Neuronal stem cell (in vitro differentiated cells): ENCODE measurements at regions not wholly inside any gene's neighbourhood (a gene's known extent, or its start where the extent isn't known, plus 50 kb on each side); places are given as distances from the start of the nearest gene placed in this dataset.
A peak's percentile ranks its signal among the peaks of the same experiment; 100 is the strongest.

Experiments
- DNase-seq: peaks from one replicate; pipeline ENCODE4 v3.0.0-alpha.2; 2013; ENCODE audit warnings: low spot score
- H2AFZ ChIP-seq: one replicate; pipeline ENCODE4 v1.6.1; 2013; ENCODE audit warnings: mild to moderate bottlenecking, low read length, inconsistent platforms
- H2AK5ac ChIP-seq: 2 replicates; pipeline ENCODE4 v1.6.1; 2013; ENCODE audit warnings: low read depth, mild to moderate bottlenecking, inconsistent platforms, low read length, moderate library complexity, mixed read lengths
- H2BK120ac ChIP-seq: 2 replicates; pipeline ENCODE4 v1.6.1; 2013; ENCODE audit warnings: low read depth, mild to moderate bottlenecking, inconsistent platforms, low read length, moderate library complexity, mixed read lengths
- H2BK12ac ChIP-seq: one replicate; pipeline ENCODE4 v1.6.1; 2013; ENCODE audit warnings: low read length, inconsistent platforms
- H2BK15ac ChIP-seq: 2 replicates; pipeline ENCODE4 v1.6.1; 2013; ENCODE audit warnings: mild to moderate bottlenecking, low read length, inconsistent platforms, mixed read lengths
- H2BK5ac ChIP-seq: one replicate; pipeline ENCODE4 v1.6.1; 2013; ENCODE audit warnings: inconsistent platforms, mild to moderate bottlenecking, low read length, moderate library complexity
- H3K14ac ChIP-seq: one replicate; pipeline ENCODE4 v1.6.1; 2013; ENCODE audit warnings: low read length, inconsistent platforms
- H3K18ac ChIP-seq: 2 replicates; pipeline ENCODE4 v1.6.1; 2013; ENCODE audit warnings: low read length, inconsistent platforms
- H3K23ac ChIP-seq: 2 replicates; pipeline ENCODE4 v1.6.1; 2013; ENCODE audit warnings: low read depth, mild to moderate bottlenecking, mixed read lengths, low read length, inconsistent platforms; ENCODE audit not compliant: poor library complexity
- H3K27ac ChIP-seq: replicated peaks from 3 replicates; pipeline ENCODE4 v1.5.1; 2013; ENCODE audit warnings: low read length, inconsistent platforms
- H3K27me3 ChIP-seq, 3 experiments: 2 replicates each; pipeline ENCODE4 v1.6.1; 2013; ENCODE audit warnings: low read length in 3 of 3, mild to moderate bottlenecking in 2 of 3, inconsistent platforms in 1 of 3, low read depth in 1 of 3, mixed read lengths in 1 of 3, moderate library complexity in 1 of 3; ENCODE audit not compliant: control insufficient read depth in 3 of 3, insufficient read depth in 3 of 3
- H3K36me3 ChIP-seq, 2 donors: replicated peaks in 1 of 2; 2 replicates each; pipeline ENCODE4 v1.6.1; 2013; ENCODE audit warnings: low read length in 2 of 2; ENCODE audit not compliant: control insufficient read depth in 2 of 2, insufficient read depth in 2 of 2
- H3K4ac ChIP-seq: 2 replicates; pipeline ENCODE4 v1.6.1; 2013; ENCODE audit warnings: inconsistent platforms, mild to moderate bottlenecking, low read length, moderate library complexity
- H3K4me1 ChIP-seq, 2 donors: 1 replicate in 1 of 2; 2 replicates in 1 of 2; pipeline ENCODE4 v1.6.1; 2013; ENCODE audit warnings: low read length in 2 of 2, low read depth in 1 of 2; ENCODE audit not compliant: control insufficient read depth in 2 of 2, insufficient read depth in 1 of 2
- H3K4me2 ChIP-seq: one replicate; pipeline ENCODE4 v1.6.1; 2013; ENCODE audit warnings: mild to moderate bottlenecking, low read length, inconsistent platforms; ENCODE audit not compliant: insufficient read depth, poor library complexity, severe bottlenecking
- H3K4me3 ChIP-seq, 2 donors: 2 replicates each; pipeline ENCODE4 v1.5.1; 2013; ENCODE audit warnings: low read length in 2 of 2, mild to moderate bottlenecking in 2 of 2, inconsistent platforms in 1 of 2, moderate library complexity in 1 of 2
- H3K79me1 ChIP-seq: one replicate; pipeline ENCODE4 v1.6.1; 2013; ENCODE audit warnings: low read depth, mild to moderate bottlenecking, inconsistent platforms, low read length, moderate library complexity
- H3K9ac ChIP-seq: one replicate; pipeline ENCODE4 v1.6.1; 2013; ENCODE audit warnings: mild to moderate bottlenecking, low read depth, low read length, inconsistent platforms; ENCODE audit not compliant: poor library complexity
- H3K9me3 ChIP-seq, 2 donors: replicated peaks in 1 of 2; 2 replicates each; pipeline versions ENCODE3 to v1.6.1; 2013; ENCODE audit warnings: low read length in 2 of 2, mild to moderate bottlenecking in 2 of 2, inconsistent platforms in 1 of 2, low read depth in 1 of 2, mixed read lengths in 1 of 2, moderate library complexity in 1 of 2; ENCODE audit not compliant: control insufficient read depth in 2 of 2, insufficient read depth in 1 of 2
- H4K8ac ChIP-seq: one replicate; pipeline ENCODE4 v1.6.1; 2013; ENCODE audit warnings: low read depth, mild to moderate bottlenecking, inconsistent platforms, low read length, moderate library complexity
- H4K91ac ChIP-seq: one replicate; pipeline ENCODE4 v1.6.1; 2013; ENCODE audit warnings: low read length, low read depth, mild to moderate bottlenecking, inconsistent platforms; ENCODE audit not compliant: poor library complexity
- WGBS, 2 donors: extraction: QIAGEN DNeasy Blood & Tissue Kit; methylation state at CpG; one replicate each; pipeline ENCODE4 v1.1.7; 2013; ENCODE audit warnings: missing lambda C conversion rate in 2 of 2, mixed read lengths in 1 of 2; ENCODE audit not compliant: insufficient read length in 2 of 2, insufficient replicate concordance in 1 of 2; ENCODE audit errors: extremely low coverage in 2 of 2; 5-methylcytosine and 5-hydroxymethylcytosine counted together

GRCh38 chr2:6429210-6429986 is 436.3 kb downstream of the CMPK2 start:
- no peaks in the 10 kb centered on the region for H3K36me3 ChIP-seq
- H2BK12ac ChIP-seq, result no peak overlapping the region
- H3K4me2 ChIP-seq, result no peak overlapping the region
- no peaks in the 10 kb centered on the region for H3K79me1 ChIP-seq
- DNase-seq, result no peak
- no peak overlapping the region for H3K4ac ChIP-seq
- no peak overlapping the region for H3K14ac ChIP-seq
- no peaks in the 10 kb centered on the region for H3K27me3 ChIP-seq
- H3K18ac ChIP-seq, result no peak overlapping the region
- no peak overlapping the region for H2BK120ac ChIP-seq
- H3K9me3 ChIP-seq, result peaks cover 0 to 3% of the 10 kb centered on the region in 2 donors
- no peak overlapping the region for H3K9ac ChIP-seq
- H3K4me1 ChIP-seq, result peaks cover 3% of the 10 kb centered on the region in 2 donors
- no peak overlapping the region for H3K23ac ChIP-seq
- no peak overlapping the region for H3K4me3 ChIP-seq
- H2BK5ac ChIP-seq, result no peak overlapping the region
- WGBS, 2 donors, result no CpG with 5 or more reads among the region's 19 CpGs
- no peak overlapping the region for H4K91ac ChIP-seq
- no peak overlapping the region for H3K27ac ChIP-seq
- H2BK15ac ChIP-seq, result no peak overlapping the region
- no peak overlapping the region for H2AK5ac ChIP-seq
- peak overlapping the region; percentile 13 for H2AFZ ChIP-seq
- no peak overlapping the region for H4K8ac ChIP-seq

- Histone ChIP-seq H3K9me3 (no peaks in the 10 kb centered on the region), H2AK5ac (no peak overlapping the region), H3K14ac (no peak overlapping the region), H3K4me1 (peaks cover 0 to 2% of the 10 kb centered on the region in 2 donors), H3K4ac (no peak overlapping the region), H3K27ac (no peak overlapping the region), H3K36me3 (no peaks in the 10 kb centered on the region), H3K4me3 (no peak overlapping the region), H4K91ac (no peak overlapping the region), H3K4me2 (no peak overlapping the region), H4K8ac (no peak overlapping the region), H3K79me1 (no peaks in the 10 kb centered on the region), H2BK15ac (no peak overlapping the region), H2BK12ac (no peak overlapping the region), H3K27me3 (no peaks in the 10 kb centered on the region), H2BK5ac (no peak overlapping the region), H3K23ac (no peak overlapping the region), H2BK120ac (no peak overlapping the region), H3K18ac (no peak overlapping the region), H3K9ac (no peak overlapping the region), H2AFZ (no peak overlapping the region)
- WGBS, 2 donors, result no CpG with 5 or more reads among the region's 6 CpGs
- no peak for DNase-seq
These were observed 431.3 kb downstream of the CMPK2 start for GRCh38 chr2:6434438-6434837.

- no CpG with 5 or more reads among the region's 2 CpGs for WGBS, 2 donors
- Histone ChIP-seq H2AK5ac (no peak overlapping the region), H3K4me2 (no peak overlapping the region), H4K8ac (no peak overlapping the region), H3K4ac (no peak overlapping the region), H3K23ac (no peak overlapping the region), H3K27me3 (no peaks in the 10 kb centered on the region), H3K14ac (no peak overlapping the region), H3K36me3 (no peaks in the 10 kb centered on the region), H3K18ac (no peak overlapping the region), H3K9me3 (no peaks in the 10 kb centered on the region), H3K27ac (no peak overlapping the region), H2AFZ (no peak overlapping the region), H3K4me3 (no peak overlapping the region), H3K9ac (no peak overlapping the region), H3K79me1 (no peaks in the 10 kb centered on the region), H3K4me1 (peaks cover 5% of the 10 kb centered on the region in 2 donors), H2BK120ac (no peak overlapping the region), H4K91ac (no peak overlapping the region), H2BK15ac (no peak overlapping the region), H2BK12ac (no peak overlapping the region), H2BK5ac (no peak overlapping the region)
- DNase-seq, result no peak
These were observed 423.9 kb downstream of the CMPK2 start for GRCh38 chr2:6441800-6442199.

DNA sequence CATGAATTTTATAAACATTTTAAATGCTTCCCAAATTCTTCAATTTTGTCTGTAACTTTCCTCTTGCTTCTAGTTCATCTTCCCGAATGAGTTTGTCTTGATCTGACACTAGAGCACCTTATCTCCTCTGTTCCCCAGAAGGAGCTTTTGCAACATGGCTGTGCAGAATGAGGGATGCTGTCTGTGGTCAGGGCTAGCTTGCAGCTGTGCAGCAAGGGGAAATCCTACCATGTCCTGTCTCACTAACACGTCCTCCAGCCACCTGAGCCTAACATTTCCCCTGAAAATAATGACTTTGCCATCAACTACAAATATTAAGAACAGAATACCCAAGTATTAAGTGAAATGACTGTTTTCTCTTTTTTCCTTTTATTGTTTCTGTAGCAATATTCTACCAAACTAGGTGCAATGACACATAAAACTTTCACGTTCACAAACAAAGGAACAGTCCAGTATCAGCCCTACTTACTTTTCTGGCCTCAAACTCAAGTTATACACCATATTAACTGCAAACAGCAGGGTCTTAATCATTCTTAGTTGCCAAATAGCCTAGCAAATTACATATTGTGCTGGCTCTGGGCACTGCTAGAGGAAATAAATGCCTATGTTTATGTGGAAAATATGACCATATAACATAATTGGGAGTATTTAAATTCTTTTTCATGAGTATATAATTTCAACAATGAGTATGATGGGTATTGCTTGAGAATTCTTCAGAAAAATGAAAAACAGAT is 423.3 kb downstream of the CMPK2 start:
- Histone ChIP-seq H3K9me3 (no peaks in the 10 kb centered on the region), H3K27ac (no peak overlapping the region), H3K14ac (no peak overlapping the region), H2AFZ (no peak overlapping the region), H2BK12ac (no peak overlapping the region), H2BK120ac (no peak overlapping the region), H4K91ac (no peak overlapping the region), H3K4ac (no peak overlapping the region), H3K18ac (no peak overlapping the region), H2BK15ac (no peak overlapping the region), H4K8ac (no peak overlapping the region), H3K27me3 (no peaks in the 10 kb centered on the region), H3K23ac (no peak overlapping the region), H3K79me1 (no peaks in the 10 kb centered on the region), H2BK5ac (no peak overlapping the region), H3K4me1 (peaks cover 5 to 10% of the 10 kb centered on the region in 2 donors), H3K9ac (no peak overlapping the region), H3K4me2 (no peak overlapping the region), H3K4me3 (no peak overlapping the region), H3K36me3 (no peaks in the 10 kb centered on the region), H2AK5ac (no peak overlapping the region)
- WGBS, 2 donors, result no CpG with 5 or more reads among the region's 3 CpGs
- no peak for DNase-seq
